H1 (cell line): ENCODE measurements at regions not wholly inside any gene's neighbourhood (a gene's known extent, or its start where the extent isn't known, plus 50 kb on each side); places are given as distances from the start of the nearest gene placed in this dataset.

Experiments
- CTCF ChIA-PET: fragments of 300-600 bp; sonication (Branson Sonifier 250); formaldehyde crosslinking; loops from one replicate; lab custom pipeline; 2021; ENCODE audit not compliant: partially characterized antibody; lab: Charles Lee
- POLR2A ChIA-PET: fragments of 300-600 bp; sonication (Branson Sonifier 250); formaldehyde crosslinking; loops from one replicate; lab custom pipeline; 2021; ENCODE audit warnings: inconsistent platforms; ENCODE audit not compliant: partially characterized antibody; lab: Charles Lee
- DNase-seq, 2 experiments: peaks; one replicate each; pipeline versions ENCODE4 v3.0.0 to v3.0.0-alpha.2; 2010 to 2022; ENCODE audit warnings: low spot score in 2 of 2, low read depth in 1 of 2, mixed read lengths in 1 of 2
- FAIRE-seq: peaks from 2 replicates; lab custom pipeline; 2011; peaks lifted over from hg19 to GRCh38; lab: Jason Lieb, UNC
- H2AFZ ChIP-seq: 2 replicates; pipeline ENCODE4 v1.8.1; 2012; ENCODE audit warnings: low read length, inconsistent platforms
- H2AK5ac ChIP-seq: 2 replicates; pipeline ENCODE4 v1.6.1; 2013; ENCODE audit warnings: low read depth, low read length
- H2BK120ac ChIP-seq: replicated peaks from 2 replicates; pipeline ENCODE3; 2013; ENCODE audit warnings: low read depth, low read length, inconsistent platforms
- H2BK12ac ChIP-seq: 2 replicates; pipeline ENCODE4 v1.6.1; 2013; ENCODE audit warnings: low read depth, low read length
- H2BK15ac ChIP-seq: 2 replicates; pipeline ENCODE4 v1.6.1; 2013; ENCODE audit warnings: low read length
- H2BK20ac ChIP-seq: 2 replicates; pipeline ENCODE4 v1.6.1; 2013; ENCODE audit warnings: low read length
- H2BK5ac ChIP-seq: 2 replicates; pipeline ENCODE4 v1.6.1; 2013; ENCODE audit warnings: low read depth, low read length
- H3K14ac ChIP-seq: 2 replicates; pipeline ENCODE4 v1.6.1; 2013; ENCODE audit warnings: inconsistent platforms; ENCODE audit not compliant: insufficient read length
- H3K18ac ChIP-seq: 2 replicates; pipeline ENCODE4 v1.6.1; 2013; ENCODE audit warnings: low read length; ENCODE audit errors: extremely low read depth
- H3K23ac ChIP-seq: 2 replicates; pipeline ENCODE4 v1.6.1; 2013; ENCODE audit warnings: inconsistent platforms; ENCODE audit not compliant: insufficient read length
- H3K23me2 ChIP-seq: 2 replicates; pipeline ENCODE4 v1.6.1; 2013; ENCODE audit warnings: low read depth, low read length
- H3K27ac ChIP-seq: 2 replicates; pipeline ENCODE4 v1.6.1; 2011; ENCODE audit warnings: low read depth, low read length, inconsistent platforms
- H3K27me3 ChIP-seq, 4 experiments: replicated peaks in 1 of 4; 1 replicate in 1 of 4; 2 replicates in 3 of 4; pipeline versions ENCODE4 v1.6.1 to v1.8.1; 2011 to 2013; ENCODE audit warnings: low read length in 3 of 4, mild to moderate bottlenecking in 3 of 4, inconsistent platforms in 2 of 4, mixed read lengths in 2 of 4, moderate library complexity in 1 of 4; ENCODE audit not compliant: control insufficient read depth in 3 of 4, insufficient read depth in 3 of 4; ENCODE audit errors: extremely low read depth in 1 of 4
- H3K36me3 ChIP-seq, 4 experiments: 2 replicates each; pipeline versions ENCODE4 v1.6.1 to v1.8.1; 2011 to 2013; ENCODE audit warnings: mild to moderate bottlenecking in 4 of 4, low read length in 3 of 4, moderate library complexity in 2 of 4, control low read depth in 1 of 4, inconsistent platforms in 1 of 4; ENCODE audit not compliant: insufficient read depth in 4 of 4, control insufficient read depth in 2 of 4
- H3K4ac ChIP-seq: replicated peaks from 2 replicates; pipeline ENCODE3; 2013; ENCODE audit warnings: low read length, low read depth, mixed read lengths, inconsistent platforms; ENCODE audit not compliant: insufficient read length
- H3K4me1 ChIP-seq, 4 experiments: replicated peaks in 1 of 4; 1 replicate in 1 of 4; 2 replicates in 3 of 4; pipeline versions ENCODE4 v1.6.1 to v1.8.1; 2011 to 2013; ENCODE audit warnings: low read length in 3 of 4, inconsistent platforms in 2 of 4, mixed read lengths in 1 of 4; ENCODE audit not compliant: insufficient read depth in 4 of 4, control insufficient read depth in 3 of 4
- H3K4me2 ChIP-seq, 2 experiments: 2 replicates each; pipeline versions ENCODE4 v1.6.1 to v1.8.1; 2011 to 2013; ENCODE audit warnings: low read depth in 2 of 2, low read length in 2 of 2, control low read depth in 1 of 2, inconsistent platforms in 1 of 2, mild to moderate bottlenecking in 1 of 2; ENCODE audit not compliant: insufficient read depth in 1 of 2
- H3K4me3 ChIP-seq, 4 experiments: fragments of 200-600, 300-600 bp in 1 of 4; sonication (generic), shearing (Covaris generic), sonication (Bioruptor Twin) in 1 of 4; 2 replicates each; pipeline versions ENCODE4 v1.5.1 to v1.8.1; 2011 to 2016; ENCODE audit warnings: low read length in 4 of 4, low read depth in 3 of 4, control low read depth in 2 of 4, inconsistent platforms in 2 of 4, mild to moderate bottlenecking in 2 of 4, mixed read lengths in 1 of 4, moderate library complexity in 1 of 4; ENCODE audit not compliant: insufficient read depth in 2 of 4; ENCODE audit errors: extremely low read depth in 1 of 4
- H3K56ac ChIP-seq: replicated peaks from 2 replicates; pipeline ENCODE3; 2013; ENCODE audit warnings: low read depth, mild to moderate bottlenecking, mixed read lengths, low read length, inconsistent platforms; ENCODE audit not compliant: insufficient read length
- H3K79me1 ChIP-seq: 2 replicates; pipeline ENCODE4 v1.6.1; 2013; ENCODE audit warnings: low read depth, low read length, control low read depth
- H3K79me2 ChIP-seq, 2 experiments: 2 replicates each; pipeline versions ENCODE4 v1.6.1 to v1.8.1; 2012 to 2013; ENCODE audit warnings: low read length in 2 of 2, mild to moderate bottlenecking in 2 of 2, inconsistent platforms in 1 of 2; ENCODE audit not compliant: insufficient read depth in 2 of 2, control insufficient read depth in 1 of 2
- H3K9ac ChIP-seq, 4 experiments: replicated peaks in 1 of 4; 1 replicate in 1 of 4; 2 replicates in 3 of 4; pipeline versions ENCODE4 v1.6.1 to v1.8.1; 2011 to 2013; ENCODE audit warnings: low read depth in 3 of 4, low read length in 3 of 4, control low read depth in 2 of 4, mild to moderate bottlenecking in 2 of 4, moderate library complexity in 2 of 4, inconsistent platforms in 1 of 4; ENCODE audit errors: extremely low read depth in 1 of 4
- H3K9me3 ChIP-seq, 2 experiments: 2 replicates each; pipeline versions ENCODE4 v1.6.1 to v1.8.1; 2012 to 2013; ENCODE audit warnings: mild to moderate bottlenecking in 2 of 2, moderate library complexity in 2 of 2, control low read depth in 1 of 2, inconsistent platforms in 1 of 2, low read depth in 1 of 2, low read length in 1 of 2, mixed read lengths in 1 of 2; ENCODE audit not compliant: insufficient read depth in 2 of 2
- H4K20me1 ChIP-seq, 2 experiments: replicated peaks in 1 of 2; 2 replicates each; pipeline versions ENCODE3 to v1.8.1; 2011 to 2013; ENCODE audit warnings: inconsistent platforms in 2 of 2, low read length in 2 of 2, mild to moderate bottlenecking in 1 of 2; ENCODE audit not compliant: insufficient read depth in 2 of 2, control insufficient read depth in 1 of 2
- H4K5ac ChIP-seq: 2 replicates; pipeline ENCODE4 v1.6.1; 2013; ENCODE audit warnings: low read length, low read depth, mixed read lengths, inconsistent platforms; ENCODE audit not compliant: insufficient read length
- H4K8ac ChIP-seq: 2 replicates; pipeline ENCODE4 v1.8.0; 2013; ENCODE audit warnings: mild to moderate bottlenecking, moderate library complexity, low read length, inconsistent platforms; ENCODE audit not compliant: insufficient read depth; ENCODE audit errors: extremely low read depth
- H4K91ac ChIP-seq: replicated peaks from 2 replicates; pipeline ENCODE3; 2013; ENCODE audit warnings: low read length, mixed read lengths, inconsistent platforms; ENCODE audit not compliant: insufficient read length
- CBX8 ChIP-seq: fragments of 300-800, 300-1000 bp; sonication (generic); IDR thresholded peaks from 2 replicates; pipeline ENCODE4 v1.7.1; 2016; ENCODE audit warnings: low read depth, low read length, borderline replicate concordance
- CTBP2 ChIP-seq: IDR thresholded peaks from 2 replicates; pipeline ENCODE4 v1.7.0; 2011; ENCODE audit warnings: borderline replicate concordance, mild to moderate bottlenecking, moderate library complexity, mixed read lengths, low read length; ENCODE audit not compliant: insufficient read depth, insufficient read length
- E2F6 ChIP-seq: IDR thresholded peaks from 2 replicates; pipeline ENCODE4 v1.6.1; 2012; ENCODE audit warnings: inconsistent platforms
- GTF2F1 ChIP-seq: IDR thresholded peaks from 2 replicates; pipeline ENCODE4 v1.6.1; 2012; ENCODE audit warnings: low read depth, low read length, improper control_type of control experiment, borderline replicate concordance
- KDM5A ChIP-seq: fragments of 200-600 bp; IDR thresholded peaks from 2 replicates; pipeline ENCODE4 v1.7.1; 2012; ENCODE audit warnings: mild to moderate bottlenecking, low read length, inconsistent platforms, mixed read lengths
- MAFK ChIP-seq: IDR thresholded peaks from 2 replicates; pipeline ENCODE4 v1.6.1; 2012; ENCODE audit warnings: low read depth, mild to moderate bottlenecking, improper control_type of control experiment, low read length
- RXRA ChIP-seq: IDR thresholded peaks from 2 replicates; pipeline ENCODE4 v1.6.1; 2011; ENCODE audit warnings: low read depth, mild to moderate bottlenecking, low read length, moderate library complexity; ENCODE audit not compliant: insufficient read depth
- SIX5 ChIP-seq: IDR thresholded peaks from 2 replicates; pipeline ENCODE4 v1.6.1; 2011; ENCODE audit warnings: mild to moderate bottlenecking, low read depth, low read length
- SP2 ChIP-seq: IDR thresholded peaks from 2 replicates; pipeline ENCODE4 v1.6.1; 2012; ENCODE audit warnings: mild to moderate bottlenecking, low read length, inconsistent platforms
- SP4 ChIP-seq: IDR thresholded peaks from 2 replicates; pipeline ENCODE4 v1.6.1; 2012; ENCODE audit warnings: low read length, inconsistent platforms
- YY1 ChIP-seq: IDR thresholded peaks from 2 replicates; pipeline ENCODE4 v1.6.1; 2011; ENCODE audit warnings: low read depth, mild to moderate bottlenecking, low read length
- ZNF274 ChIP-seq: IDR thresholded peaks from 2 replicates; pipeline ENCODE4 v1.7.0; 2012; ENCODE audit warnings: low read length, borderline replicate concordance; ENCODE audit errors: extremely low read depth
- WGBS, 2 experiments: shearing (Covaris generic) in 1 of 2; methylation state at CpG; one replicate each; pipeline versions ENCODE4 v1.1.6 to v1.1.7; 2013 to 2015; ENCODE audit warnings: low lambda C conversion rate in 2 of 2, mixed read lengths in 2 of 2, inconsistent platforms in 1 of 2, low coverage in 1 of 2, missing lambda C conversion rate in 1 of 2; ENCODE audit not compliant: insufficient replicate concordance in 2 of 2, insufficient coverage in 1 of 2, insufficient read length in 1 of 2; ENCODE audit errors: extremely low coverage in 1 of 2, missing lambda C conversion rate in 1 of 2; 5-methylcytosine and 5-hydroxymethylcytosine counted together

- Histone ChIP-seq H3K23ac (no peak overlapping the region), H3K4ac (no peak overlapping the region), H3K4me3 (no peak overlapping the region), H3K79me1 (no peaks in the 10 kb centered on the region), H3K36me3 (no peaks in the 10 kb centered on the region), H3K27me3 (no peaks in the 10 kb centered on the region), H3K23me2 (no peaks in the 10 kb centered on the region), H2AFZ (no peak overlapping the region), H4K20me1 (no peaks in the 10 kb centered on the region), H2BK120ac (no peak overlapping the region), H2AK5ac (no peak overlapping the region), H2BK5ac (no peak overlapping the region), H4K8ac (no peak overlapping the region), H2BK12ac (no peak overlapping the region), H3K18ac (no peak overlapping the region), H3K27ac (no peak overlapping the region), H4K5ac (no peak overlapping the region), H4K91ac (no peak overlapping the region), H3K56ac (no peak overlapping the region), H3K79me2 (no peaks in the 10 kb centered on the region), H3K14ac (no peak overlapping the region), H2BK20ac (no peak overlapping the region), H3K9me3 (no peaks in the 10 kb centered on the region), H2BK15ac (no peak overlapping the region), H3K4me1 (peaks cover 0 to 4% (median under 1%) of the 10 kb centered on the region in 4 experiments; a peak in 1 of 7 replicates), H3K4me2 (no peak overlapping the region), H3K9ac (no peak overlapping the region)
- DNase-seq (no peak), FAIRE-seq (no peak)
- ChIA-PET POLR2A (no interaction called here), CTCF (interaction anchor here (1.9 kb wide), 1 partner anchor 32 kb away, joined by 5 read pairs; no protein-coding TSS in a partner anchor)
- 86% methylated on average over 3 of the region's 3 CpGs; no CpG with 5 or more reads in 1 of the 2 experiments for WGBS, 2 experiments
- TF ChIP-seq KDM5A (no peak), RXRA (no peak), CBX8 (no peak), SP4 (no peak), MAFK (no peak), CTBP2 (no peak), ZNF274 (no peak), SIX5 (no peak), E2F6 (no peak), GTF2F1 (no peak), SP2 (no peak), YY1 (no peak)
These were observed 140.6 kb upstream of the HSF2 start for GRCh38 chr6:122258839-122259238.
